A549 (cell line): ENCODE measurements at regions not wholly inside any gene's neighbourhood (a gene's known extent, or its start where the extent isn't known, plus 50 kb on each side); places are given as distances from the start of the nearest gene placed in this dataset.

Experiments used
- CTCF ChIP-seq: fragments of >200 bp; sonication (Bioruptor Twin); formaldehyde crosslinking; IDR thresholded peaks from 3 replicates; pipeline ENCODE4 v1.5.1; 2016
- PHF8 ChIP-seq: fragments of 200-600 bp; sonication (generic); IDR thresholded peaks from 2 replicates; pipeline ENCODE4 v1.6.1; 2016; ENCODE audit warnings: low read depth, mild to moderate bottlenecking, antibody characterized with exemption, moderate library complexity, borderline replicate concordance

- TF ChIP-seq CTCF: no peak
- TF ChIP-seq PHF8: no peak
Observed at GRCh38 chr4:64960516-64960915, 551.3 kb upstream of the TECRL start.
